Activated CD4-positive, alpha-beta T cell treated with anti-CD3 and anti-CD28 coated beads for 36 hours (primary cell): ENCODE measurements at regions not wholly inside any gene's neighbourhood (a gene's known extent, or its start where the extent isn't known, plus 50 kb on each side); places are given as distances from the start of the nearest gene placed in this dataset.
"Not testable (repeated sequence)": the region's sequence is repeated elsewhere in the genome, so short reads cannot be mapped to it uniquely, and the experiment has no call there.

ENCODE experiments used
- ATAC-seq: fragments of 200-7000 bp; cut with Tn5 transposase; one replicate; pipeline ENCODE4 v1.10.0; 2021; ENCODE audit warnings: mild to moderate bottlenecking, moderate library complexity
- CTCF ChIA-PET: fragments of 350-600 bp; sonication (Branson Sonifier 250); formaldehyde crosslinking; loops from one replicate; lab custom pipeline; 2021; ENCODE audit warnings: antibody characterized with exemption; lab: Charles Lee
- POLR2A ChIA-PET: fragments of 350-600 bp; sonication (Branson Sonifier 250); formaldehyde crosslinking; loops from one replicate; lab custom pipeline; 2021; ENCODE audit warnings: antibody characterized with exemption, inconsistent platforms; lab: Charles Lee
- DNase-seq: peaks from one replicate; pipeline ENCODE4 v3.0.0-alpha.2; 2020
- H3K27ac Mint-ChIP-seq: one replicate; pipeline ENCODE4 v1.8.0; 2021; ENCODE audit warnings: mixed read lengths
- H3K27me3 Mint-ChIP-seq: one replicate; pipeline ENCODE4 v1.8.0; 2021; ENCODE audit warnings: mixed read lengths
- H3K36me3 Mint-ChIP-seq: one replicate; pipeline ENCODE4 v1.8.0; 2021; ENCODE audit warnings: low read depth, mixed read lengths
- H3K4me1 Mint-ChIP-seq: one replicate; pipeline ENCODE4 v1.8.0; 2021; ENCODE audit warnings: mixed read lengths
- H3K4me3 Mint-ChIP-seq: one replicate; pipeline ENCODE4 v1.8.0; 2021; ENCODE audit warnings: mild to moderate bottlenecking, moderate library complexity, mixed read lengths
- H3K9me3 Mint-ChIP-seq: one replicate; pipeline ENCODE4 v1.8.0; 2021; ENCODE audit warnings: low read depth, mixed read lengths
- intact Hi-C, 2 experiments: fragments of 100-400 bp; cut with DNase I in 1 of 2; cut with micrococcal nuclease in 1 of 2; formaldehyde crosslinking; loops; one replicate each; pipeline versions ENCODE4 v1.14.2 to v1.15.1; 2022 to 2024; cut with DNase I, micrococcal nuclease

GRCh38 chr3:27553886-27554540, 69.8 kb upstream of the SLC4A7 start:
- H3K36me3 Mint-ChIP-seq = no peaks in the 10 kb centered on the region
- CTCF ChIA-PET = no interaction called here

DNA sequence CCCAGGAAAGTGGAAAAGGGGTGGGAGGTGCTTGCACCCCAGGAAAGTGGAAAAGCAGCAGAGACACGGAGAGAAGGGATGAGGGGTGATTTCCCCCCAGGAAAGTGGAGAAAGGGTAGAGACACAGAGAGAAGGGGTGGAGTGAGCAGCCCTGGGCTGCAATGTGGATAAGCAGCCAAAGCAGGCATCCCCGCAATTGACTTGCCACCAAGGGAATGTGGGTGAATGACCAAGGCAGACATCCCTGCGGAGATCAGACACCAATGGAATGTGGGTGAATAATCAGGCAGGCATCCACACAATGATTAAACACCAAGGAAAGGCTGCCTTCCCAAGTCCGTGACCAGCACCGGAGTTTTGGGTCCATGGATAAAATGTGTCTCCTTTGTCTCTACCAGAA, 68.5 kb upstream of the SLC4A7 start:
- H3K4me3 Mint-ChIP-seq, POLR2A ChIA-PET, DNase-seq, CTCF ChIA-PET, intact Hi-C loops, H3K36me3 Mint-ChIP-seq, H3K9me3 Mint-ChIP-seq, H3K27ac Mint-ChIP-seq, H3K27me3 Mint-ChIP-seq, H3K4me1 Mint-ChIP-seq, ATAC-seq: not testable (repeated sequence)

More at GRCh38 chr3:27553886-27554540, 69.8 kb upstream of the SLC4A7 start:
- intact Hi-C loops = no loop called here
- Mint-ChIP-seq H3K4me1 (no peaks in the 10 kb centered on the region), H3K4me3 (no peak overlapping the region), H3K27ac (no peak overlapping the region), H3K27me3 (no peaks in the 10 kb centered on the region), H3K9me3 (no peaks in the 10 kb centered on the region)
- POLR2A ChIA-PET = no interaction called here
- DNase-seq = no peak
- no peak for ATAC-seq

DNA sequence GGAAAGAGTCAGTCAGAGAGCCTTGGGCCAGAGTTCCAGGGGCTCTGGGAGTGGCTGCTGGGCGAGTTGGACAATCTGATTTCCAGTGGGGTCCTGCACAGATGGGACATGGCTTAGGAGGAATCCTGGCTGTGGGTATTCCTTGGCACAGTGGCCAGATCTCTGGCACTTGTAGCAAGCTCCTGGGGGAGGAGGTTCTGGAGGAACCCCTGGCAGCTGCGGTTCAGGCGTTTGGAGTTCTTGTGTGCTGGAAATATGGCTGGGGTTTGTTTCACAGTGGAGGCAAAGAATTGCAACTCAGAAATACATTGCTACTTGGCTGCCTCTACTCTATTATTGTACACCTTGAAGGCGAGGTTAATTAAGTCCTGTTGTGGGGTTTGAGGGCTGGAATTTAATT, 67.2 kb upstream of the SLC4A7 start:
- CTCF ChIA-PET, H3K9me3 Mint-ChIP-seq, H3K4me1 Mint-ChIP-seq, H3K36me3 Mint-ChIP-seq, intact Hi-C loops, ATAC-seq, DNase-seq, H3K27me3 Mint-ChIP-seq, H3K4me3 Mint-ChIP-seq, POLR2A ChIA-PET, H3K27ac Mint-ChIP-seq: not testable (repeated sequence)

DNA sequence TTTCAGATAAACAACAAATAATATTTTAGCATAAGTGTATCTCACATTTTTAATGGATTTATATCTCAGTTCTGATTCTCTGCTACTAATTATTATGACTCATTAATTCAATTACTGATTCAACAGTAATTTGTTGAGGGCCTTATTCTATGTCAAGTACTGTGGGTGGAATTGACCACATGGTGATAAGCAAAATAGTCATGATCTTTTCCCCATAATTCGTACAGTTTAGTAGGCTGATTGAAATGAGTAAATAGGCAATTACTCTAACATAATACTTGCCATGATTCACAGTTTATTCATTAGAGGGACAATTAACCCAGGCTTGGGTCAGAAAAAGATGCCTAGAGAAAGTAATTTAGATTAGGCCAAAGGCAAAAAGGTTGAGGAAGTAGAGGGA, 60.9 kb upstream of the SLC4A7 start:
- CTCF ChIA-PET = interaction anchor here (0.7 kb wide), 1 partner anchor 32 kb away, joined by 3 read pairs; no protein-coding TSS in a partner anchor
- no peak overlapping the region for H3K27ac Mint-ChIP-seq
- peaks cover 9% of the 10 kb centered on the region for H3K4me1 Mint-ChIP-seq
- no peaks in the 10 kb centered on the region for H3K9me3 Mint-ChIP-seq
- no peaks in the 10 kb centered on the region for H3K27me3 Mint-ChIP-seq
- no peak for ATAC-seq
- H3K4me3 Mint-ChIP-seq = no peak overlapping the region
- POLR2A ChIA-PET = no interaction called here
- DNase-seq = no peak
- intact Hi-C loops = no loop called here
- H3K36me3 Mint-ChIP-seq = no peaks in the 10 kb centered on the region

- Mint-ChIP-seq H3K27ac (no peak overlapping the region), H3K4me1 (peaks cover 9% of the 10 kb centered on the region), H3K9me3 (no peaks in the 10 kb centered on the region), H3K4me3 (no peak overlapping the region), H3K27me3 (peaks cover 2% of the 10 kb centered on the region), H3K36me3 (no peaks in the 10 kb centered on the region)
- CTCF ChIA-PET = interaction anchor here (0.7 kb wide), 1 partner anchor 32 kb away, joined by 3 read pairs; no protein-coding TSS in a partner anchor
- POLR2A ChIA-PET = no interaction called here
- no peak for DNase-seq
- intact Hi-C loops = no loop called here
- ATAC-seq = peak; percentile 19
Measured at GRCh38 chr3:27544372-27544865, 60.2 kb upstream of the SLC4A7 start.

DNA sequence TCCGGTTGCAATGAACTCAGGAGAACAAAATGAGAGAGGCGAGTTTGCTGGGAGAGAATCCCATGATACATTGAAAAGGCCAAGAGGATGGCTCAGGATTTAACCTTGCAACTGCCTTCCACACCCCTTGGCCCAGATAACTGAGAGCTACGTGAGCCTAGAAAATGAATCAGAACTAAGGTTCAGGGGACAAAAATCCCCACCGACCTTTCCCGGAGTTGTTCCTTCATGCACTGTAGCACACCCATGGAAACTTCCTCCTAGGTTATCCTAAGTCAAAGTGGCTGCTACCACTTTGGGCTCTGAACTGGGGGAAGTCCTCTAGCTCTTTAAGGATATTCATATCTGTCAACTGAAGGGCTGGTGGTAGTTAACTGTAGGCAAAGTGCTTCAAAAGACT, 58.3 kb upstream of the SLC4A7 start:
- Mint-ChIP-seq H3K36me3 (no peaks in the 10 kb centered on the region), H3K4me3 (no peak overlapping the region), H3K27me3 (peaks cover 2% of the 10 kb centered on the region), H3K4me1 (peaks cover 9% of the 10 kb centered on the region), H3K27ac (no peak overlapping the region), H3K9me3 (no peaks in the 10 kb centered on the region)
- ChIA-PET POLR2A (no interaction called here), CTCF (interaction anchor here (0.6 to 1.2 kb wide), 2 partner anchors 20 to 21 kb away, joined by 3 read pairs; no protein-coding TSS in a partner anchor)
- intact Hi-C loops = no loop called here
- ATAC-seq (no peak), DNase-seq (no peak)

DNA sequence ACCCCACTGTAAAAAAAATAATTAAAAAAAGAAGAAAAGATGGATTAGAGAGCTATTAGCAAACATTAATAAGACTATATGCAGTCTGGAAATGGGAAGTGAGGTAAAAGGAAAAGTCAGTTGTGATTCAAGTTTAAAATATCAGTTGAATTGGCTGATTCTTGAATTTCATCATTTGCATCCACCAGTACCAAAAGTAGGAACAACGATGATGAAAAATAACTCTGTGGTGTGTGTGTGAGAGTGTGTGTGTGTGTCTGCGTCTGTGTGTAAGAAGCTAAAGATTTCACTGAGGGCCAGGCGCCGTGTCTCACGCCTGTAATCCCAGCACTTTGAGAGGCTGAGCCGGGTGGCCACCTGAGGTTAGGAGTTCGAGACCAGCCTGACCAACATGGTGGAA, 56.0 kb upstream of the SLC4A7 start:
- no peak overlapping the region for H3K4me3 Mint-ChIP-seq
- no peak overlapping the region for H3K27ac Mint-ChIP-seq
- CTCF ChIA-PET = interaction anchor here (1.0 to 1.4 kb wide), 2 partner anchors 11 to 141 kb away, joined by 4 read pairs; no protein-coding TSS in a partner anchor
- POLR2A ChIA-PET = interaction anchor here (0.6 kb wide), 1 partner anchor 20 kb away, joined by 4 read pairs; no protein-coding TSS in a partner anchor
- H3K9me3 Mint-ChIP-seq = no peaks in the 10 kb centered on the region
- H3K36me3 Mint-ChIP-seq = no peaks in the 10 kb centered on the region
- ATAC-seq = no peak
- no peak for DNase-seq
- intact Hi-C loops = no loop called here
- peaks cover 2% of the 10 kb centered on the region for H3K27me3 Mint-ChIP-seq
- peaks cover 8% of the 10 kb centered on the region for H3K4me1 Mint-ChIP-seq

GRCh38 chr3:27536491-27536890, 52.3 kb upstream of the SLC4A7 start:
- no peak for DNase-seq
- H3K27me3 Mint-ChIP-seq = peaks cover 2% of the 10 kb centered on the region
- ChIA-PET POLR2A (interaction anchor here (0.6 kb wide), 1 partner anchor 806 kb away, joined by 7 read pairs; no protein-coding TSS in a partner anchor), CTCF (no interaction called here)
- H3K9me3 Mint-ChIP-seq = no peaks in the 10 kb centered on the region
- ATAC-seq = no peak
- H3K36me3 Mint-ChIP-seq = no peaks in the 10 kb centered on the region
- peaks cover 11% of the 10 kb centered on the region for H3K4me1 Mint-ChIP-seq
- intact Hi-C loops = no loop called here
- no peak overlapping the region for H3K4me3 Mint-ChIP-seq
- no peak overlapping the region for H3K27ac Mint-ChIP-seq

DNA sequence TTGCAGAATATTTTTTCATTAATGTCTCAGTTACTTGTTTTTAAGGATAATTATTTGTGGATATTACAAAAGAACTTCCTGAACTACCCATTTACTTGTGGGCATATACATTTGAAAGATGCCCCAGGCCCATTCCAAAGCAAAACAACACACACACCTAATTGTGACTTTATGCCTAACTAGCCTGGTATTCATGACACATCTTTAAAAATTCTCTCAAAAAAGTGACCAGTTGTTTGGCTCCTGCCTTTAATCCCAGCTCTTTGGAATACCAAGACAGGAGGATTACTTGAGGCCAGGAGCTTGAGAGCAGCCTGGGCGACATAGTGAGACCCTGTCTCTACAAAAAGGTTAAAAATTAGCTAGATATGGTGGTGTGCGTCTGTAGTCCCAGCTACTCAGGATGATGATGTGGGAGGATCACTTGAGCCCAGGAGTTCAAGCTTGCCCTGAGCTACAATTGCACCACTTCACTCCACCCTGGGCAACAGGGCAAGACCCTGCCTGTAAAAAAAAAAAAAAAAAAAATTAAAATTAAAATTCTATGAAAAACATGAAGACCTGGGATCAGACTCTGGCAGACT, 51.7 kb upstream of the SLC4A7 start:
- H3K9me3 Mint-ChIP-seq = no peaks in the 10 kb centered on the region
- ATAC-seq = no peak
- POLR2A ChIA-PET = interaction anchor here (0.6 kb wide), 1 partner anchor 806 kb away, joined by 7 read pairs; no protein-coding TSS in a partner anchor
- no peaks in the 10 kb centered on the region for H3K36me3 Mint-ChIP-seq
- peaks cover 11% of the 10 kb centered on the region for H3K4me1 Mint-ChIP-seq
- no peak overlapping the region for H3K27ac Mint-ChIP-seq
- no peak overlapping the region for H3K4me3 Mint-ChIP-seq
- intact Hi-C loops = loop anchor here (2.0 kb wide), 2 partner anchors 55 to 95 kb away; no protein-coding TSS in a partner anchor
- CTCF ChIA-PET = interaction anchor here (1.0 kb wide), 1 partner anchor 9 kb away, joined by 3 read pairs; no protein-coding TSS in a partner anchor
- DNase-seq = no peak
- peaks cover 2% of the 10 kb centered on the region for H3K27me3 Mint-ChIP-seq

GRCh38 chr3:27533718-27534573, 49.8 kb upstream of the SLC4A7 start:
- peak; percentile 92 for ATAC-seq
- ChIA-PET POLR2A (no interaction called here), CTCF (interaction anchor here (0.6 kb wide), 1 partner anchor 47 kb away, joined by 3 read pairs; no protein-coding TSS in a partner anchor)
- Mint-ChIP-seq H3K4me1 (peaks cover 11% of the 10 kb centered on the region), H3K27ac (peak overlapping the region; percentile 81), H3K36me3 (no peaks in the 10 kb centered on the region), H3K27me3 (no peaks in the 10 kb centered on the region), H3K4me3 (peak overlapping the region; percentile 20), H3K9me3 (no peaks in the 10 kb centered on the region)
- peak; percentile 61 for DNase-seq
- intact Hi-C loops = loop anchor here (1.0 to 2.0 kb wide), 4 partner anchors 50 to 97 kb away; partner anchors contain the start of gene SLC4A7 (in 1 of the 2)
